GM23248 (cell line): ENCODE measurements at regions not wholly inside any gene's neighbourhood (a gene's known extent, or its start where the extent isn't known, plus 50 kb on each side); places are given as distances from the start of the nearest gene placed in this dataset.

Experiments used
- DNase-seq: peaks from one replicate; pipeline ENCODE4 v3.0.0-alpha.2; 2015
- H2AFZ ChIP-seq: fragments of 200-600 bp; sonication (generic); 2 replicates; pipeline ENCODE4 v1.6.1; 2016; ENCODE audit warnings: antibody characterized with exemption
- H3F3A ChIP-seq: fragments of 200-600 bp; sonication (generic); 2 replicates; pipeline ENCODE4 v1.6.1; 2016; ENCODE audit warnings: mild to moderate bottlenecking, antibody characterized with exemption, mixed run types; ENCODE audit not compliant: insufficient read depth
- H3K27ac ChIP-seq: fragments of 200-600 bp; sonication (generic); 2 replicates; pipeline ENCODE4 v1.5.1; 2016; ENCODE audit warnings: mild to moderate bottlenecking
- H3K27me3 ChIP-seq: fragments of 200-600 bp; sonication (generic); replicated peaks from 2 replicates; pipeline ENCODE4 v1.6.1; 2016; ENCODE audit warnings: mild to moderate bottlenecking; ENCODE audit not compliant: insufficient read depth
- H3K36me3 ChIP-seq: fragments of 200-600 bp; sonication (generic); 2 replicates; pipeline ENCODE4 v1.6.1; 2016; ENCODE audit warnings: low read depth, mild to moderate bottlenecking
- H3K4me1 ChIP-seq: fragments of 200-600 bp; sonication (generic); 2 replicates; pipeline ENCODE4 v1.6.1; 2016; ENCODE audit warnings: mild to moderate bottlenecking; ENCODE audit not compliant: insufficient read depth
- H3K4me2 ChIP-seq: fragments of 200-600 bp; sonication (generic); one replicate; pipeline ENCODE4 v1.6.1; 2016; ENCODE audit warnings: mild to moderate bottlenecking; ENCODE audit not compliant: unreplicated experiment
- H3K4me3 ChIP-seq: fragments of 200-600 bp; sonication (generic); 2 replicates; pipeline ENCODE4 v1.5.1; 2016; ENCODE audit warnings: mild to moderate bottlenecking
- H3K79me2 ChIP-seq: fragments of 200-600 bp; sonication (generic); 2 replicates; pipeline ENCODE4 v1.6.1; 2016; ENCODE audit warnings: mild to moderate bottlenecking; ENCODE audit not compliant: insufficient read depth
- H3K9ac ChIP-seq: fragments of 200-600 bp; sonication (generic); 2 replicates; pipeline ENCODE4 v1.6.1; 2016; ENCODE audit warnings: mild to moderate bottlenecking
- H3K9me2 ChIP-seq: fragments of 200-600 bp; sonication (generic); 2 replicates; pipeline ENCODE4 v1.6.1; 2016; ENCODE audit warnings: mixed run types, mild to moderate bottlenecking, moderate library complexity; ENCODE audit not compliant: insufficient read depth
- H3K9me3 ChIP-seq: fragments of 200-600 bp; sonication (generic); one replicate; pipeline ENCODE4 v1.6.1; 2017; ENCODE audit warnings: low read depth
- H4K20me1 ChIP-seq: fragments of 200-600 bp; sonication (generic); 2 replicates; pipeline ENCODE4 v1.6.0; 2016; ENCODE audit not compliant: insufficient read depth
- EZH2 ChIP-seq: fragments of 200-600 bp; sonication (generic); IDR thresholded peaks from 2 replicates; pipeline ENCODE4 v1.6.1; 2018; ENCODE audit warnings: antibody characterized with exemption, mild to moderate bottlenecking; ENCODE audit not compliant: insufficient read depth, poor library complexity, severe bottlenecking
- EZH2phosphoT487 ChIP-seq: fragments of 200-600 bp; sonication (generic); IDR thresholded peaks from 2 replicates; pipeline ENCODE4 v1.6.1; 2018; ENCODE audit warnings: antibody characterized with exemption, moderate library complexity, mild to moderate bottlenecking, low read depth; ENCODE audit not compliant: insufficient read depth
- WGBS, 2 experiments: methylation state at CpG; one replicate each; pipeline ENCODE4 v1.1.6; 2015 to 2017; ENCODE audit warnings: low lambda C conversion rate in 2 of 2, low coverage in 1 of 2; ENCODE audit errors: missing lambda C conversion rate in 2 of 2; 5-methylcytosine and 5-hydroxymethylcytosine counted together
- in situ Hi-C: fragments of 300-500 bp; cut with MboI; formaldehyde crosslinking; loops from 2 replicates; pipeline ENCODE4 v1.15.0; 2020

- 51 to 55% methylated on average over 6 to 7 of the region's 7 CpGs for WGBS, 2 experiments
- no peak overlapping the region for H2AFZ ChIP-seq
These were observed 359.1 kb downstream of the ZNF674 start for GRCh38 chrX:46185923-46186810.

GRCh38 chrX:46184749-46185148 lies 360.5 kb downstream of the ZNF674 start:
- no peaks in the 10 kb centered on the region for H3K27me3 ChIP-seq
- TF ChIP-seq EZH2phosphoT487 (no peak), EZH2 (no peak)
- peaks cover 8% of the 10 kb centered on the region for H3F3A ChIP-seq
- in situ Hi-C loops: no loop called here
- 46 to 66% methylated on average over 2 of the region's 2 CpGs for WGBS, 2 experiments
- no peaks in the 10 kb centered on the region for H3K36me3 ChIP-seq
- H3K9me3 ChIP-seq: no peaks in the 10 kb centered on the region
- no peaks in the 10 kb centered on the region for H3K79me2 ChIP-seq
- no peaks in the 10 kb centered on the region for H4K20me1 ChIP-seq
- DNase-seq: peak; percentile 49
- peaks cover 19% of the 10 kb centered on the region for H3K4me1 ChIP-seq
- no peak overlapping the region for H3K27ac ChIP-seq
- H3K4me3 ChIP-seq: no peak overlapping the region
- no peak overlapping the region for H2AFZ ChIP-seq
- H3K9ac ChIP-seq: no peak overlapping the region
- no peaks in the 10 kb centered on the region for H3K9me2 ChIP-seq
- no peak overlapping the region for H3K4me2 ChIP-seq

More at GRCh38 chrX:46185923-46186810, 359.1 kb downstream of the ZNF674 start:
- no peaks in the 10 kb centered on the region for H4K20me1 ChIP-seq
- no peaks in the 10 kb centered on the region for H3K9me3 ChIP-seq
- H3K9ac ChIP-seq: no peak overlapping the region
- DNase-seq: no peak
- no peaks in the 10 kb centered on the region for H3K36me3 ChIP-seq
- H3K27me3 ChIP-seq: no peaks in the 10 kb centered on the region
- H3K79me2 ChIP-seq: no peaks in the 10 kb centered on the region
- H3K4me2 ChIP-seq: no peak overlapping the region
- no peak overlapping the region for H3K27ac ChIP-seq
- H3K4me1 ChIP-seq: peaks cover 9% of the 10 kb centered on the region
- H3K4me3 ChIP-seq: no peak overlapping the region
- TF ChIP-seq EZH2phosphoT487 (no peak), EZH2 (no peak)
- in situ Hi-C loops: no loop called here
- no peaks in the 10 kb centered on the region for H3F3A ChIP-seq
- H3K9me2 ChIP-seq: no peaks in the 10 kb centered on the region

- H3K36me3 ChIP-seq: no peaks in the 10 kb centered on the region
- peak overlapping the region; percentile 57 for H3K4me2 ChIP-seq
- no peaks in the 10 kb centered on the region for H4K20me1 ChIP-seq
- H3F3A ChIP-seq: peaks cover 12% of the 10 kb centered on the region
- DNase-seq: peak; percentile 86
- peak overlapping the region; percentile 36 for H3K9ac ChIP-seq
- 0 to 3% methylated on average over 2 of the region's 3 CpGs for WGBS, 2 experiments
- H3K9me2 ChIP-seq: no peaks in the 10 kb centered on the region
- no peaks in the 10 kb centered on the region for H3K9me3 ChIP-seq
- 0 out of 2 replicates have a peak, but pooled peaks have one; percentile 57 for TF ChIP-seq EZH2phosphoT487
- no peak for TF ChIP-seq EZH2
- H2AFZ ChIP-seq: no peak overlapping the region
- no peaks in the 10 kb centered on the region for H3K79me2 ChIP-seq
- no peak overlapping the region for H3K4me3 ChIP-seq
- no peaks in the 10 kb centered on the region for H3K27me3 ChIP-seq
- in situ Hi-C loops: no loop called here
- peaks cover 28% of the 10 kb centered on the region for H3K4me1 ChIP-seq
- peak overlapping the region; percentile 65 for H3K27ac ChIP-seq
These were observed 364.9 kb downstream of the ZNF674 start for GRCh38 chrX:46180258-46180687.

GRCh38 chrX:46179748-46180147 lies 365.5 kb downstream of the ZNF674 start:
- no peak for TF ChIP-seq EZH2
- no peak for TF ChIP-seq EZH2phosphoT487
- Histone ChIP-seq H4K20me1 (no peaks in the 10 kb centered on the region), H3K27ac (peak overlapping the region; percentile 65)

GRCh38 chrX:46178763-46179162 lies 366.5 kb downstream of the ZNF674 start:
- 88 to 89% methylated on average over 1 of the region's 1 CpG for WGBS, 2 experiments
- H3K4me1 ChIP-seq: peaks cover 18% of the 10 kb centered on the region
- no peaks in the 10 kb centered on the region for H3K36me3 ChIP-seq
- no peak overlapping the region for H3K4me3 ChIP-seq
- no peak for DNase-seq
- no peak overlapping the region for H3K27ac ChIP-seq
- H3K4me2 ChIP-seq: no peak overlapping the region
- in situ Hi-C loops: no loop called here
- H3F3A ChIP-seq: peaks cover 12% of the 10 kb centered on the region
- H3K9me2 ChIP-seq: no peaks in the 10 kb centered on the region
- no peaks in the 10 kb centered on the region for H3K27me3 ChIP-seq
- no peaks in the 10 kb centered on the region for H4K20me1 ChIP-seq
- H2AFZ ChIP-seq: no peak overlapping the region
- no peak overlapping the region for H3K9ac ChIP-seq
- TF ChIP-seq EZH2 (no peak), EZH2phosphoT487 (no peak)
- no peaks in the 10 kb centered on the region for H3K79me2 ChIP-seq
- no peaks in the 10 kb centered on the region for H3K9me3 ChIP-seq

More at GRCh38 chrX:46179748-46180147, 365.5 kb downstream of the ZNF674 start:
- Histone ChIP-seq H3K79me2 (no peaks in the 10 kb centered on the region), H3K4me1 (peaks cover 24% of the 10 kb centered on the region), H3K27me3 (no peaks in the 10 kb centered on the region), H3K4me2 (peak overlapping the region; percentile 20), H3K36me3 (no peaks in the 10 kb centered on the region), H3K4me3 (no peak overlapping the region), H3F3A (peaks cover 12% of the 10 kb centered on the region), H3K9ac (peak overlapping the region; percentile 36), H3K9me2 (no peaks in the 10 kb centered on the region), H3K9me3 (no peaks in the 10 kb centered on the region), H2AFZ (no peak overlapping the region)
- WGBS, 2 experiments: 85 to 90% methylated on average over 3 of the region's 3 CpGs
- no peak for DNase-seq
- in situ Hi-C loops: no loop called here
